ENCODE measurements at regions not wholly inside any gene's neighbourhood (a gene's known extent, or its start where the extent isn't known, plus 50 kb on each side); places are given as distances from the start of the nearest gene placed in this dataset.

DNA sequence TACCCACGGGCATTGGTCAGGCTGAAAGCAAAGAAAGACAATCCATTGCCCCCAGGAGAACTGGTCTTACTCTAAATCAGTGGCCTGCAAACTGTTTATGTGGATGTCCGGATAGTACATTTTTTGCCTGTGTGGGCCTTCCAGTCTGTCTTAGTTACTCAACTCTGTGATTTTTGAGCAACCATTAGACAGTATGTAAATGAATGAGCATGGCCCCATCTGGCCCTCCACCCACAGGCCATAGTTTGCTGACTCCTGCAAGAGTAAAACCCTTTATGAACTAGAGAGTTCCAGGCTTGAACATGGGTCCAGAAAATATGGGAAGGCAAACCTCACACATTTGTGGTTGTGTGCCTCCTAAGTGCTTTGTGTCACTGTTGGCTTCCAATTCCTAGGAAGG, 55.7 kb upstream of the CYP1B1 start:
- no peaks in the 10 kb centered on the region for H3K79me2 ChIP-seq (ENCODE audit: control insufficient read depth, insufficient read depth, low read length)
- no peak overlapping the region for H3K4me2 ChIP-seq (ENCODE audit: extremely low read depth, insufficient read depth, low read length)
- no peak overlapping the region for H3K4me3 ChIP-seq (replicated peaks in 1 of 4; ENCODE audit: control extremely low read depth in 1 of 4, insufficient read depth in 1 of 4, low read depth in 3 of 4, low read length in 4 of 4)

DNA sequence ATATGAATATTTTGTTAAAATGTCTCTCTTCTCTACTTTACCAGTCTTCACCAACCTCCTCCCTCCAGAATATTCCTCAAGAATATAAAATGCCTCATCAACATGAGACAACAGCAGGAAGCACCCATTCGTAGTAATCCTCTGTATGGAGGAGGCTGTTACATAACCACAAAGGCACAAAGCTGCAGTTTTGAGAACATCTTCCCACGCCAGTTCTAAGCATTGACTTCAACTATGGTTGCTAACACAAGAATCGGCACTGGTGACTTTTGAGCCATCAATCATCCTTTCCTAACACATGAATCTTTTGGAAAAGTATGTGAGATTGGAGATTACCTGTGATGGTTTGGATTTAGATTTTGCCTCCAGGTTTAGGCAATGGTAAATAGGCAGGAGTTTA, 54.9 kb upstream of the CYP1B1 start:
- H3K79me2 ChIP-seq (ENCODE audit: control insufficient read depth, insufficient read depth, low read length): no peaks in the 10 kb centered on the region
- H4K20me1 ChIP-seq (ENCODE audit: control insufficient read depth, extremely low read depth, insufficient read depth, low read length): no peaks in the 10 kb centered on the region
- no peaks in the 10 kb centered on the region for H3K9me3 ChIP-seq (ENCODE audit: control insufficient read depth, insufficient read depth, low read depth, low read length)
- no peak overlapping the region for H2AFZ ChIP-seq (ENCODE audit: low read length)
- no peak overlapping the region for H3K4me3 ChIP-seq (replicated peaks in 1 of 4; ENCODE audit: control extremely low read depth in 1 of 4, insufficient read depth in 1 of 4, low read depth in 3 of 4, low read length in 4 of 4)
- TF ChIP-seq, protein P1, sequence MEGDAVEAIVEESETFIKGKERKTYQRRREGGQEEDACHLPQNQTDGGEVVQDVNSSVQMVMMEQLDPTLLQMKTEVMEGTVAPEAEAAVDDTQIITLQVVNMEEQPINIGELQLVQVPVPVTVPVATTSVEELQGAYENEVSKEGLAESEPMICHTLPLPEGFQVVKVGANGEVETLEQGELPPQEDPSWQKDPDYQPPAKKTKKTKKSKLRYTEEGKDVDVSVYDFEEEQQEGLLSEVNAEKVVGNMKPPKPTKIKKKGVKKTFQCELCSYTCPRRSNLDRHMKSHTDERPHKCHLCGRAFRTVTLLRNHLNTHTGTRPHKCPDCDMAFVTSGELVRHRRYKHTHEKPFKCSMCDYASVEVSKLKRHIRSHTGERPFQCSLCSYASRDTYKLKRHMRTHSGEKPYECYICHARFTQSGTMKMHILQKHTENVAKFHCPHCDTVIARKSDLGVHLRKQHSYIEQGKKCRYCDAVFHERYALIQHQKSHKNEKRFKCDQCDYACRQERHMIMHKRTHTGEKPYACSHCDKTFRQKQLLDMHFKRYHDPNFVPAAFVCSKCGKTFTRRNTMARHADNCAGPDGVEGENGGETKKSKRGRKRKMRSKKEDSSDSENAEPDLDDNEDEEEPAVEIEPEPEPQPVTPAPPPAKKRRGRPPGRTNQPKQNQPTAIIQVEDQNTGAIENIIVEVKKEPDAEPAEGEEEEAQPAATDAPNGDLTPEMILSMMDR (conservative IDR thresholded peaks at IDR 0.05 in 1 of 2, IDR thresholded peaks at IDR 0.05 in 1 of 2; ENCODE audit: low read depth in 1 of 2, low read length in 2 of 2): no peak
- no peak for TF ChIP-seq EZH2 (IDR thresholded peaks at IDR 0.05; ENCODE audit: low read length, missing control alignments)
- H3K4me2 ChIP-seq (ENCODE audit: extremely low read depth, insufficient read depth, low read length): no peak overlapping the region
- no peaks in the 10 kb centered on the region for H3K36me3 ChIP-seq (ENCODE audit: control insufficient read depth, insufficient read depth, low read length)
- H3K4me1 ChIP-seq (ENCODE audit: control insufficient read depth, extremely low read depth, insufficient read depth, low read length): peaks cover 3% of the 10 kb centered on the region
- H3K27me3 ChIP-seq (ENCODE audit: control insufficient read depth, insufficient read depth, low read length): no peaks in the 10 kb centered on the region
- H3K27ac ChIP-seq (ENCODE audit: insufficient read depth, low read length): no peak overlapping the region
- H3K9ac ChIP-seq (ENCODE audit: insufficient read depth, low read length): no peak overlapping the region
- no peak for DNase-seq (ENCODE audit: low read depth in 2 of 2)

More for the DNA sequence above, 55.7 kb upstream of the CYP1B1 start:
- no peaks in the 10 kb centered on the region for H3K27me3 ChIP-seq (ENCODE audit: control insufficient read depth, insufficient read depth, low read length)
- H2AFZ ChIP-seq (ENCODE audit: low read length): no peak overlapping the region
- H3K9me3 ChIP-seq (ENCODE audit: control insufficient read depth, insufficient read depth, low read depth, low read length): no peaks in the 10 kb centered on the region
- DNase-seq (ENCODE audit: low read depth in 2 of 2): no peak
- no peaks in the 10 kb centered on the region for H4K20me1 ChIP-seq (ENCODE audit: control insufficient read depth, extremely low read depth, insufficient read depth, low read length)
- no peak for TF ChIP-seq EZH2 (IDR thresholded peaks at IDR 0.05; ENCODE audit: low read length, missing control alignments)
- TF ChIP-seq, protein P1 (conservative IDR thresholded peaks at IDR 0.05 in 1 of 2, IDR thresholded peaks at IDR 0.05 in 1 of 2; ENCODE audit: low read depth in 1 of 2, low read length in 2 of 2): no peak
- no peak overlapping the region for H3K27ac ChIP-seq (ENCODE audit: insufficient read depth, low read length)
- no peak overlapping the region for H3K9ac ChIP-seq (ENCODE audit: insufficient read depth, low read length)
- no peaks in the 10 kb centered on the region for H3K36me3 ChIP-seq (ENCODE audit: control insufficient read depth, insufficient read depth, low read length)
- H3K4me1 ChIP-seq (ENCODE audit: control insufficient read depth, extremely low read depth, insufficient read depth, low read length): peaks cover 3% of the 10 kb centered on the region

DNA sequence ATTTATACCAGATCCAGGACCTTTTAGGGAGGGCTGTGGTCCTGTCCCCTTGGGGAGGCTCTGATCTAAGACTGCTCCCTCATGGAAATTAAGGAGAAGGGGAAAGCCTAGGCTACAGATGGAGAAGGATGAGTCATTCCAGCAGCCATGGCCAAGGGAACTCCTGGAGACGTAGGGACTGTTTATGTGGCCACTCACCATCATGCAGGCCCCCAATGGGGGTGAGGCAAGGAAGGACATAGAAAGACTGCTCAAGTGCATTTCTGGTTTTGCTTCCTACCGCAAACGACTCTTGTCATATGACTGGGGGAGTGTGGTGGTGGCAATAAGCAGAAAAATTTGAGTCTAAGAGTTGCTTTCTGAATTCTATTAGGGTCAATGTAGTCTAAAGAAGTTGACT, 54.0 kb upstream of the CYP1B1 start:
- Histone ChIP-seq H3K79me2 (ENCODE audit: control insufficient read depth, insufficient read depth, low read length) (no peaks in the 10 kb centered on the region), H3K4me3 (replicated peaks in 1 of 4; ENCODE audit: control extremely low read depth in 1 of 4, insufficient read depth in 1 of 4, low read depth in 3 of 4, low read length in 4 of 4) (no peak overlapping the region), H3K27ac (ENCODE audit: insufficient read depth, low read length) (no peak overlapping the region), H3K27me3 (ENCODE audit: control insufficient read depth, insufficient read depth, low read length) (no peaks in the 10 kb centered on the region), H3K36me3 (ENCODE audit: control insufficient read depth, insufficient read depth, low read length) (no peaks in the 10 kb centered on the region), H3K4me1 (ENCODE audit: control insufficient read depth, extremely low read depth, insufficient read depth, low read length) (peaks cover 3% of the 10 kb centered on the region), H4K20me1 (ENCODE audit: control insufficient read depth, extremely low read depth, insufficient read depth, low read length) (no peaks in the 10 kb centered on the region), H3K9ac (ENCODE audit: insufficient read depth, low read length) (no peak overlapping the region), H2AFZ (ENCODE audit: low read length) (no peak overlapping the region), H3K9me3 (ENCODE audit: control insufficient read depth, insufficient read depth, low read depth, low read length) (no peaks in the 10 kb centered on the region), H3K4me2 (ENCODE audit: extremely low read depth, insufficient read depth, low read length) (no peak overlapping the region)
- TF ChIP-seq, protein P1 (conservative IDR thresholded peaks at IDR 0.05 in 1 of 2, IDR thresholded peaks at IDR 0.05 in 1 of 2; ENCODE audit: low read depth in 1 of 2, low read length in 2 of 2): no peak
- no peak for TF ChIP-seq EZH2 (IDR thresholded peaks at IDR 0.05; ENCODE audit: low read length, missing control alignments)
- peak; percentile 23 to 47 for DNase-seq (ENCODE audit: low read depth in 2 of 2)
